K562 (cell line): ENCODE measurements at regions not wholly inside any gene's neighbourhood (a gene's known extent, or its start where the extent isn't known, plus 50 kb on each side); places are given as distances from the start of the nearest gene placed in this dataset.

Experiments used
- ATAC-seq: fragments of 200-7000 bp; cut with Tn5 transposase; 3 replicates; pipeline ENCODE4 v1.9.1; 2020; ENCODE audit warnings: moderate library complexity
- BruUV-seq: library from RNA; stranded (reverse); fragments of 400-500 nt; replicated peaks from 2 replicates; lab custom pipeline; 2021; lab: Mats Ljungman, UMichigan
- CTCF ChIA-PET: fragments of 300-600 bp; formaldehyde crosslinking; extraction: SDS; loops from one replicate; lab custom pipeline; 2021; ENCODE audit warnings: low intra/inter-chr PET ratio; lab: Yijun Ruan, JAX
- POLR2A ChIA-PET: fragments of 300-600, 350-650 bp; sonication (Branson Sonifier 250); formaldehyde crosslinking; extraction: SDS; loops from one replicate; lab custom pipeline; 2021; ENCODE audit warnings: antibody characterized with exemption, inconsistent platforms; lab: Yijun Ruan, JAX
- DNase-seq, 4 experiments: peaks; one replicate each; pipeline versions ENCODE4 v3.0.0 to v3.0.0-alpha.2; 2011 to 2018; ENCODE audit warnings: low spot score in 3 of 4, mixed read lengths in 3 of 4; ENCODE audit errors: extremely low read depth in 1 of 4
- FAIRE-seq: peaks from 2 replicates; lab custom pipeline; 2011; peaks lifted over from hg19 to GRCh38; lab: Jason Lieb, UNC
- H2AFZ ChIP-seq: 2 replicates; pipeline ENCODE4 v1.6.0; 2011; ENCODE audit warnings: low read depth, low read length, control low read depth, inconsistent platforms
- H3K27ac ChIP-seq: fragments of 200-600 bp; 3 replicates; pipeline ENCODE4 v1.8.0; 2011; ENCODE audit warnings: low read depth, mild to moderate bottlenecking, control low read depth, inconsistent platforms, low read length, moderate library complexity, mixed read lengths; ENCODE audit errors: extremely low read depth
- H3K27me3 ChIP-seq, 2 experiments: fragments of 300-600 bp in 1 of 2; 2 replicates in 1 of 2; 3 replicates in 1 of 2; pipeline versions ENCODE4 v1.6.0 to v1.8.0; 2011; ENCODE audit warnings: inconsistent platforms in 2 of 2, low read length in 2 of 2, mild to moderate bottlenecking in 1 of 2, mixed read lengths in 1 of 2, moderate library complexity in 1 of 2; ENCODE audit not compliant: control insufficient read depth in 2 of 2, insufficient read depth in 2 of 2
- H3K36me3 ChIP-seq: fragments of 300-600 bp; 3 replicates; pipeline ENCODE4 v1.8.0; 2011; ENCODE audit warnings: mild to moderate bottlenecking, low read length, inconsistent platforms; ENCODE audit not compliant: control insufficient read depth, insufficient read depth
- H3K4me1 ChIP-seq, 2 experiments: fragments of 200-600 bp in 1 of 2; replicated peaks in 1 of 2; 2 replicates in 1 of 2; 3 replicates in 1 of 2; pipeline versions ENCODE4 v1.5.1 to v1.8.0; 2011; ENCODE audit warnings: inconsistent platforms in 2 of 2, low read length in 2 of 2, mild to moderate bottlenecking in 1 of 2, mixed read lengths in 1 of 2, moderate library complexity in 1 of 2; ENCODE audit not compliant: control insufficient read depth in 2 of 2, insufficient read depth in 2 of 2
- H3K4me2 ChIP-seq: 2 replicates; pipeline ENCODE4 v1.6.1; 2011; ENCODE audit warnings: low read length, control low read depth, inconsistent platforms, mixed read lengths; ENCODE audit not compliant: insufficient read depth
- H3K4me3 ChIP-seq: fragments of 200-600 bp; sonication (generic), shearing (Covaris generic); 2 replicates; pipeline ENCODE4 v1.5.1; 2016; ENCODE audit warnings: control low read depth, inconsistent platforms
- H3K79me2 ChIP-seq: fragments of 200-600 bp; 3 replicates; pipeline ENCODE4 v1.8.0; 2011; ENCODE audit warnings: low read length, inconsistent platforms; ENCODE audit not compliant: control insufficient read depth, insufficient read depth
- H3K9ac ChIP-seq, 2 experiments: 2 replicates each; pipeline versions ENCODE4 v1.6.0 to v1.6.1; 2011; ENCODE audit warnings: low read depth in 2 of 2, low read length in 2 of 2, control low read depth in 1 of 2, inconsistent platforms in 1 of 2, mild to moderate bottlenecking in 1 of 2, mixed read lengths in 1 of 2; ENCODE audit not compliant: insufficient read depth in 1 of 2
- H3K9me1 ChIP-seq: one replicate; pipeline ENCODE4 v1.6.0; 2011; ENCODE audit warnings: inconsistent platforms, mild to moderate bottlenecking, low read length, moderate library complexity; ENCODE audit not compliant: control insufficient read depth, insufficient read depth
- H3K9me3 ChIP-seq: replicated peaks from 2 replicates; pipeline ENCODE4 v1.5.1; 2011; ENCODE audit warnings: low read depth, low read length, inconsistent platforms; ENCODE audit not compliant: control insufficient read depth, insufficient read depth
- H4K20me1 ChIP-seq: replicated peaks from 2 replicates; pipeline ENCODE4 v1.6.1; 2011; ENCODE audit warnings: low read length, inconsistent platforms, mixed read lengths; ENCODE audit not compliant: control insufficient read depth, insufficient read depth
- BRCA1 ChIP-seq, 2 experiments: fragments of 450-650 bp in 1 of 2; sonication (generic) in 1 of 2; formaldehyde crosslinking in 1 of 2; IDR thresholded peaks; 2 replicates each; pipeline versions ENCODE4 v1.5.0 to v1.6.1; 2017 to 2020; ENCODE audit warnings: mild to moderate bottlenecking in 1 of 2, missing genetic modification reagents in 1 of 2
- HNRNPH1 ChIP-seq: fragments of 200-400 bp; formaldehyde crosslinking; optimal IDR thresholded peaks from 2 replicates; pipeline ENCODE3; 2017; ENCODE audit warnings: low read depth, mild to moderate bottlenecking, low read length, moderate library complexity
- KDM5B ChIP-seq: fragments of 200-600 bp; sonication (generic); IDR thresholded peaks from 2 replicates; pipeline ENCODE4 v1.6.1; 2012; ENCODE audit warnings: low read depth, mild to moderate bottlenecking, moderate library complexity, low read length, control low read depth, inconsistent platforms; ENCODE audit not compliant: insufficient replicate concordance
- MEF2D ChIP-seq: conservative IDR thresholded peaks from 2 replicates; pipeline ENCODE4 v1.6.1; 2016; ENCODE audit warnings: low read depth, missing genetic modification characterization, missing compliant biosample characterization
- MTF1 ChIP-seq: fragments of 250-450 bp; sonication (Bioruptor Pico); IDR thresholded peaks from 2 replicates; pipeline ENCODE4 v1.9.0; 2021; ENCODE audit warnings: moderate library complexity, mild to moderate bottlenecking, inconsistent platforms, borderline replicate concordance
- POLR2B ChIP-seq: fragments of 450-650 bp; IDR thresholded peaks from 2 replicates; pipeline ENCODE4 v1.6.1; 2018; ENCODE audit warnings: low read depth; ENCODE audit not compliant: partially characterized antibody
- RBM39 ChIP-seq: fragments of 200-400 bp; formaldehyde crosslinking; optimal IDR thresholded peaks from 2 replicates; pipeline ENCODE3; 2018; ENCODE audit warnings: low read depth, low read length
- SREBF1 ChIP-seq: fragments of 150-350 bp; IDR thresholded peaks from 2 replicates; pipeline ENCODE4 v1.6.1; 2014; ENCODE audit warnings: antibody characterized with exemption, low read depth, low read length, borderline replicate concordance
- TEAD1 ChIP-seq, 2 experiments: fragments of 450-650 bp in 1 of 2; sonication (generic) in 1 of 2; formaldehyde crosslinking; IDR thresholded peaks; 2 replicates each; pipeline versions ENCODE4 v1.4.0 to v1.8.0; 2020 to 2022; ENCODE audit warnings: mild to moderate bottlenecking in 2 of 2, missing genetic modification reagents in 1 of 2
- TOE1 ChIP-seq, 2 experiments: fragments of 450-650 bp in 1 of 2; sonication (generic) in 1 of 2; formaldehyde crosslinking in 1 of 2; IDR thresholded peaks; 2 replicates each; pipeline versions ENCODE4 v1.7.1 to v1.8.0; 2016 to 2022; ENCODE audit warnings: borderline replicate concordance in 2 of 2, mild to moderate bottlenecking in 2 of 2, antibody characterized with exemption in 1 of 2, inconsistent platforms in 1 of 2, low read depth in 1 of 2, missing genetic modification reagents in 1 of 2, moderate library complexity in 1 of 2
- ZC3H4 ChIP-seq: sonication (generic); formaldehyde crosslinking; IDR thresholded peaks from 2 replicates; pipeline ENCODE4 v1.9.0; 2021; ENCODE audit warnings: missing genetic modification reagents, borderline replicate concordance
- ZNF24 ChIP-seq: fragments of 450-650 bp; IDR thresholded peaks from 2 replicates; pipeline ENCODE4 v1.6.1; 2016
- ZNF436 ChIP-seq: fragments of 250-450, 450-650 bp; sonication (Bioruptor Pico); formaldehyde crosslinking; IDR thresholded peaks from 2 replicates; pipeline ENCODE4 v1.7.0; 2020; ENCODE audit warnings: mild to moderate bottlenecking
- ZNF444 ChIP-seq: fragments of 250-450 bp; sonication (Bioruptor Pico); IDR thresholded peaks from 2 replicates; pipeline ENCODE4 v1.4.0; 2020; ENCODE audit warnings: mild to moderate bottlenecking, moderate library complexity
- ZNF79 ChIP-seq: fragments of 250-450 bp; sonication (Bioruptor Pico); IDR thresholded peaks from 2 replicates; pipeline ENCODE4 v1.4.0; 2020; ENCODE audit warnings: low read depth, mild to moderate bottlenecking, moderate library complexity
- WGBS: fragments of 100-300 bp; shearing (Covaris generic); methylation state at CpG from one replicate; pipeline ENCODE4 v1.1.6; 2016; ENCODE audit warnings: low coverage, mixed read lengths; ENCODE audit not compliant: insufficient coverage; ENCODE audit errors: missing lambda C conversion rate; 5-methylcytosine and 5-hydroxymethylcytosine counted together
- in situ Hi-C: fragments of 300-500 bp; cut with MboI; formaldehyde crosslinking; loops from 4 replicates; pipeline ENCODE4 v1.15.0; 2018; ENCODE audit warnings: inconsistent platforms, mixed read lengths
- intact Hi-C: fragments of 100-400 bp; cut with micrococcal nuclease; formaldehyde crosslinking; loops from 2 replicates; pipeline ENCODE4 v1.14.2; 2022
- TF ChIP-seq, protein P1 (sequence below): fragments of 250-450 bp; sonication (Bioruptor Pico); IDR thresholded peaks from 2 replicates; pipeline ENCODE4 v1.5.0; 2020; ENCODE audit warnings: mild to moderate bottlenecking, borderline replicate concordance
- TF ChIP-seq, protein P2 (sequence below): fragments of 450-650 bp; conservative IDR thresholded peaks from 2 replicates; pipeline ENCODE4 v1.6.1; 2016; ENCODE audit warnings: missing genetic modification characterization, low read depth, mild to moderate bottlenecking, missing compliant biosample characterization, moderate library complexity

DNA sequence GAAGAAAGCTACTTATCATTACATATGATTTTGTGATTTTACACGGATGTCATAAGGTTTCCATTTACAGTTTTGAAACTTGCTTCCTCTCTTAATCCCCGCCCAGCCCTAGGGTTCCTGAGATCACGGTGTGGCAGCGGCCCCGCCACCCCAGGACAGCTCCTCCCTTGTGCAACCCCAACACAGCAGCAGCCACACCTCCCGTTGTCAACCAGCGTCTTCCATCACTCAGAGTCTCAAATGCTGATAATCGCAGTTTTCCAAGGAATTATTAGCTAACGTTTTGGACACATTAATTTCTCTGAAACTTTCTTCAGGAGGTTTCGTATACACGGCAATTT is 204.8 kb downstream of the THBS2 start (continued):
- TF ChIP-seq TOE1 (IDR thresholded peaks at IDR 0.05; ENCODE audit: borderline replicate concordance): no peak
- TF ChIP-seq TOE1 (CRISPR knock-in tag; IDR thresholded peaks at IDR 0.05; ENCODE audit: borderline replicate concordance, low read depth): no peak
- no peak for TF ChIP-seq ZC3H4 (CRISPR knock-in tag)

DNA sequence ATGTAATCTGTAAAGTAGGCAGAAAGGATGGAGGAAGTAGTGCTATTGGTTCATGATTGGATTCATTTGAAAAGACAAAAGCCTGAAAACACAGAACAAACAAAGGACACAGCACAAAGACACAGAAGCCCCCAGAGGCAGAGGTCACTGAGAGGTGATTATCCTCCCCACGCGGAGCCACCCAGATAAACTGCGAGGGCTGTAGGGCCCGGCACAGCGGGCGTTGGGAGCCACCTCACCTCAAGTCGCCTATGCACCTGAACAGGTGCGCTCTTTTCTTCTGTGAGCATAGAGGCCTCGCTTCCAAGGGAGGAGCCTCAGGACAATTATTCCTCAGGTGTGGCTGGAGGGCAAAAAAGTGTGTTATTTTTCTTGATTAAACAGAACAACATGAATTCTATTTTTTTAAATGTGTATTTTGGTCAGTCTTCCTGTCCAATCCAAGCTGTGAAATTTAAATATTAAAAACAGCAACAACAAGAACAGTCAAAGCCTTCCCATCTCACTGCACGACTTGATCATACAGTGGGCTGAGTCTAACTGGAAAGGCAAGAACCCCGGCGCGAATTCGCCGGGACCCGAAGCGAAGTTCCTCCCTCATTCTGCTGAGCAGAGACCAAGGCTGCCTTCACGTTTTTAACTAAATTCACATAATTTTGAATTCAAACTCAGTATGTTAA is 205.3 kb downstream of the THBS2 start:
- Histone ChIP-seq H3K79me2 (no peaks in the 10 kb centered on the region), H3K27ac (no peak overlapping the region), H3K36me3 (no peaks in the 10 kb centered on the region)
- TF ChIP-seq MEF2D (tag) (no peak), ZNF436 (CRISPR knock-in tag) (no peak), ZNF444 (CRISPR knock-in tag) (no peak), RBM39 (no peak), KDM5B (no peak), ZNF79 (CRISPR knock-in tag) (no peak), HNRNPH1 (no peak), TEAD1 (CRISPR knock-in tag; IDR thresholded peaks at IDR 0.05) (no peak), BRCA1 (IDR thresholded peaks at IDR 0.05) (no peak), BRCA1 (CRISPR knock-in tag; IDR thresholded peaks at IDR 0.05) (no peak), ZNF24 (no peak), SREBF1 (no peak), MTF1 (CRISPR knock-in tag) (no peak), POLR2B (no peak)
- TF ChIP-seq, protein P1, sequence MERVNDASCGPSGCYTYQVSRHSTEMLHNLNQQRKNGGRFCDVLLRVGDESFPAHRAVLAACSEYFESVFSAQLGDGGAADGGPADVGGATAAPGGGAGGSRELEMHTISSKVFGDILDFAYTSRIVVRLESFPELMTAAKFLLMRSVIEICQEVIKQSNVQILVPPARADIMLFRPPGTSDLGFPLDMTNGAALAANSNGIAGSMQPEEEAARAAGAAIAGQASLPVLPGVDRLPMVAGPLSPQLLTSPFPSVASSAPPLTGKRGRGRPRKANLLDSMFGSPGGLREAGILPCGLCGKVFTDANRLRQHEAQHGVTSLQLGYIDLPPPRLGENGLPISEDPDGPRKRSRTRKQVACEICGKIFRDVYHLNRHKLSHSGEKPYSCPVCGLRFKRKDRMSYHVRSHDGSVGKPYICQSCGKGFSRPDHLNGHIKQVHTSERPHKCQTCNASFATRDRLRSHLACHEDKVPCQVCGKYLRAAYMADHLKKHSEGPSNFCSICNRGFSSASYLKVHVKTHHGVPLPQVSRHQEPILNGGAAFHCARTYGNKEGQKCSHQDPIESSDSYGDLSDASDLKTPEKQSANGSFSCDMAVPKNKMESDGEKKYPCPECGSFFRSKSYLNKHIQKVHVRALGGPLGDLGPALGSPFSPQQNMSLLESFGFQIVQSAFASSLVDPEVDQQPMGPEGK (CRISPR knock-in tag): no peak
- TF ChIP-seq, protein P2, sequence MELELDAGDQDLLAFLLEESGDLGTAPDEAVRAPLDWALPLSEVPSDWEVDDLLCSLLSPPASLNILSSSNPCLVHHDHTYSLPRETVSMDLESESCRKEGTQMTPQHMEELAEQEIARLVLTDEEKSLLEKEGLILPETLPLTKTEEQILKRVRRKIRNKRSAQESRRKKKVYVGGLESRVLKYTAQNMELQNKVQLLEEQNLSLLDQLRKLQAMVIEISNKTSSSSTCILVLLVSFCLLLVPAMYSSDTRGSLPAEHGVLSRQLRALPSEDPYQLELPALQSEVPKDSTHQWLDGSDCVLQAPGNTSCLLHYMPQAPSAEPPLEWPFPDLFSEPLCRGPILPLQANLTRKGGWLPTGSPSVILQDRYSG (tag): no peak
- TF ChIP-seq, all 486 proteins: peak for 0
- no peak for ATAC-seq
- no peak for DNase-seq
- ChIA-PET CTCF (no interaction called here), POLR2A (no interaction called here)
- no peak overlapping the region for H2AFZ ChIP-seq
- intact Hi-C loops (no loop called here), in situ Hi-C loops (no loop called here)
- no peak overlapping the region for H3K4me3 ChIP-seq
- WGBS: 6% methylated on average over 18 of the region's 18 CpGs
- no peak for FAIRE-seq
- peaks cover 0 to 33% of the 10 kb centered on the region in 2 experiments; a peak in 3 of 5 replicates for H3K27me3 ChIP-seq
- no peak overlapping the region for H3K9ac ChIP-seq
- no peaks in the 10 kb centered on the region for H3K9me1 ChIP-seq
- 0 out of 2 replicates have a peak, but pooled peaks cover 2% of the 10 kb centered on the region for H4K20me1 ChIP-seq
- H3K4me2 ChIP-seq: no peak overlapping the region
- no peaks in the 10 kb centered on the region for H3K9me3 ChIP-seq
- no peaks in the 10 kb centered on the region for H3K4me1 ChIP-seq
- no TSS peak for BruUV-seq
